ENCODE measurements at regions not wholly inside any gene's neighbourhood (a gene's known extent, or its start where the extent isn't known, plus 50 kb on each side); places are given as distances from the start of the nearest gene placed in this dataset.
"Not testable (repeated sequence)": the region's sequence is repeated elsewhere in the genome, so short reads cannot be mapped to it uniquely, and the experiment has no call there.

DNA sequence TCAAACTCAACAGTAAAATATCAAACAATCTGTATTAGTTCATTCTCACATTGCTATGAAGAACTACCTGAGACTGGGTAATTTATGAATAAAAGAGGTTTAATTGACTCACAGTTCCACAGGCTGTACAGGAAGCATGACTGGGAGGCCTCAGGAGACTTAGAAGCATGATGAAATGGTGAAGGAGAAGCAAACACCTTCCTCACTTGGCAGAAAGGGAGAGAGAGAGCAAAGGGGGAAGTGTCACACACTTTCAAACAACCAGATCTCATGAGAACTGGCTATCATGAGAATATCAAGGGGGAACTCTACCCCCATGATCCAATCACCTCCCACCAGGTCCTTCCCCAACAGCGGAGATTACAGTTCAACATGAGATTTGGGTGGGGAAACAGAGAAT, 198.5 kb upstream of the CRIM1 start:
- DNase-seq, result not testable (repeated sequence)

DNA sequence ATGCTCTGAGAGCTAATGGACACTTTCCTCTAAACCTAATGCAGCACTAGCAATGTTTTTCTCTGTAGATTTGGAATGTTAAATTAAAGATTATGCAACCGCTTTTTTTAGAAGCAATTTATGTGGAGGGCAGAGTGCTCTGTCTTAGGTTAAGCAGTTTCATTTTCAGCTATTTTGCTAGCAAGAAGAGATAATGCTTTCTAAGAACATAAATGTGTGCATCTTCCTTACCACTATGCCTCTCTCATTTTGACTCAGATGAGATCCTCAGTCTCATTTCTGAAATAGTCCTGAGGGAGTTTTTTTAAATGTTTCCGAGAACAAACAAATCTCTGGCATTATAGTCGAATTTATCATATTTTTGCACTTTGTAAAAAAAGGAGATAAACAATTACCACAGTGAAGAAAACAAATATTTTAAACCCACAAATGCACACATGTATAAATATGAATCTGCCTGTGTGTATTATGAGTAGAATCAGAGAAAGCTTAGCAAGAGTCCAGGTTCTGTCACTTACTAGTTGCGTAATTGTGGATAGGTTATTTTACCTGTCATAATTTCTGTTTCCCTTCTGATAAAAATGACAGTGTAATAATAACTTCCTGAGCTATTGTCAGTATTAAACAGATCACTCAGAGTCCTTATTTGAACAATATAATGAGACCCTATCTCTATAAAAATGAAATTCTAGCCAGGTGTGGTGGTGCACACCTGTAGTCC, 207.7 kb upstream of the CRIM1 start:
- DNase-seq, result no peak

DNA sequence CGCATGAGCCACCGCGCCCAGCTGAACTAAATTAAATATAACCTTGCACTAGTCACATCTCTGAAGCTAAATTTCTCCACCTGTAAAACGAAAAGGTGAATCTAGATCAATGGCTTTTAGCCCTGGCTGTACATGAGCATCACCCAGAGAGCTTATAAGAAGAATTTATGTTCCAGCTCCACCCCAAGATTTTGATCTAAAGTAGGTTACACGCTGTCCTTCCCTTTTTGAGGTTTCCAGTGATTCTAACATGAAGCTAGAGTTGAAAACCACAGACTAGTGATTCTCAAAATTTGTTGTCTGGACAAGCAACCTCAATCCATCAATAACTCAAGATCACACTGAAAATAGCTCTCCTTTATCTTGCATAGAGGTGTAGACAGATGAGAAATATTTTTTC, 208.8 kb upstream of the CRIM1 start:
- DNase-seq, result no peak

DNA sequence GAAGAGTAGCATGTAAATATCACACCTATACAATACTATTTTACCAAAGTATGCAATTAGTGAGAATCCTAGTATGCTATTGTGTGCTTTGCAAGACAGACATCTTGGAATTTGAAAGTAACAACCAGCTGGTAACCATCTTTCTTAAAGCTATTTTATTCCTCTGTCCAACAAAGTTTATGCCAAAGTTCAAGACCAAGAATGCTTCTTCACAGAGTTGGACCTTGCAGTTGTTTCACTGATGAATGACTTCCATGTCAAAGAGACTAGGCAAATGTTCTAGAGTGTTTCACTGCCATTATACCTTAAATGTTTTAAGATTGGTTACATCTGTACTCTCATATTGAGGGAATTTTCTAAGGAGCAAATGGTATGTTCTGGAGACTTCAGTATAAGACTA, 215.2 kb upstream of the CRIM1 start:
- no peak for DNase-seq

DNA sequence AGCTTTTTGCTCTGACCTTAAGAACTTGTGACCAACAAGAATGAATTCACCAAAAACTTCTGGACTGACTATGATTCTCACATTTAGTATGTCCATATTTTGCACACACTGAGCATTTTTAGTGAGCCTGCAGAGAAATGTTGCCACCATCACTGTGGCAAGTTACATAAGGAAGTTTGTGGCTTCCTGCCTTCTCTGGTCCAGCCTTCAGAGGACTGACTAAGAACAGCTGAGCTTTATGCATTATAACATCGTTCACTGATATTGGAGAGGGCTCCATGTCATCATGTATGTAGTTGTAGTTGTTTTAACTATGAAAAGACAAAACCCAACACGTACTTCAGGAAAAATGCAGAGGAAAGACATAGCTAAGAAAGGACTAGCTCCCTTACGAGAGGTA, 218.0 kb upstream of the CRIM1 start:
- peak; percentile 3 for DNase-seq

DNA sequence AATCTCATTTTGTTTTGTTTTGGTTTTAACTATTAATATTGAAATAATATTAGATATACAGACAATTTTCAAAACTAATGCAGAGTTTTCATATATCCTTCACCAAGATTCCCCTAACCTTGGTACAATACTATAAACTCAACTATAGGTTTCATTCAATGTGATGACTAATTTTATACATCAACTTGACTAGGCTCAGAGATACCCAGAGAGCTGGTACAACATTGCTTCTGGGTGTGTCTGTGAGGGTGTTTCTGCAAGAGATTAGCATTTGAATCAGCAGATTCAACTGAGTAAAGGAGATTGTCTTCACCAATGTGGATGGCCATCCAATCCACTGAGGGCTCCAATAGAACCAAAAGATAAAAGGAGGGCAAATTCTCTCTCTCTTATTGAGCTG, 221.3 kb upstream of the CRIM1 start:
- DNase-seq, result no peak

DNA sequence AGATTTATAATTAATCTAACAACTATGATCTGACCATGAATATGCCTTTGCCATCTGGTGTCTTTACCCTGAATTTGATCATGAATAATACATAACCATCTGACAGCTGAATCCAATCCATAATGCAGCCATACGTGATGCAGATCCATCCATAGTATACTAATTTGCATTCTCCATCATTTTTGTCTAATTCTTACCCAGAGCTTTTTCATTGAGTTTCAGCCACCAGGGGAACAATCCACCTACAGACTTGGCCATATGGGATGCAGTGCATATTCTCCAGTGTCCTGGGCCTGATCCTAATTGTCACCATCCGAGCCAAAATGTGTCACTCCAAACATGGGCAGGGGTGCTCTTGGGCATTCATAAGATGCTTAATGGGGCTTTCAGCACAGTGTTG, 227.2 kb upstream of the CRIM1 start:
- DNase-seq, result no peak

DNA sequence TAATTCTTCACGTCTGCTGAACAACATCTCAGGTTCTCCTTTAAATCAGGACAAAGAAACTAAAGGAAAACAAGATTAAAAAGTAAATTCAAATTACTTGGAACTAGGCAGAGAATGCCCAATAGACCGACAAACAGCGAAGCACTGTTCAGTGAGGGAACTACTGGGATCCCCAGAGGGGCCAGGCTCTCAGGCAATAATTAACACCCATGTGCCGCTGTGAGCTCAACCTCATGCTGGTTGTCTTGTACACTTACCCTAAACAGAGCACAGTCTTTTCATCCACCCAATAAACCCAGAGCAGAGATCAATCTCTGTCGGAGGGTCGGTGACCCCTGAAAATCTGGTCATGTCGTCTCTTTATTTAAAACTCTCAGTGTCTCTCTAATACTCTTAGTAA, 229.9 kb upstream of the CRIM1 start:
- DNase-seq, result no peak

DNA sequence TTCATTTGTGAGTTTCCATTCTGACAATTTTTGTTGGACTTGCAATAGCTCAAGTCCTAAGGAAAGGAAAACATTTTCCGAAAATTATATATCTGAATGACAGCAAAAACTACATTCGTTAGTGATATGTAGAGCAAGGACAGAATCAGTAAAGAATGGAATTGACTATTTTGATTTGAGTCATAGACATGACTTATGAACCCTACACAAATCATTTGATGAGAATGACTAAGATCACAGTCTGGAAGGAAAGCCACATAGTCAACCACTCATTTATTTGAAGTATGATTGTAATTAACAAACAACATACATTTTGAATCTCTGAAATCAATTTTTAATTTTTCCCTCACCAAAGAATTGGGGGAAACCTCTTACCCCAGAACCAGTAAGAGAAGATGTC, 231.6 kb upstream of the CRIM1 start:
- DNase-seq, result no peak

DNA sequence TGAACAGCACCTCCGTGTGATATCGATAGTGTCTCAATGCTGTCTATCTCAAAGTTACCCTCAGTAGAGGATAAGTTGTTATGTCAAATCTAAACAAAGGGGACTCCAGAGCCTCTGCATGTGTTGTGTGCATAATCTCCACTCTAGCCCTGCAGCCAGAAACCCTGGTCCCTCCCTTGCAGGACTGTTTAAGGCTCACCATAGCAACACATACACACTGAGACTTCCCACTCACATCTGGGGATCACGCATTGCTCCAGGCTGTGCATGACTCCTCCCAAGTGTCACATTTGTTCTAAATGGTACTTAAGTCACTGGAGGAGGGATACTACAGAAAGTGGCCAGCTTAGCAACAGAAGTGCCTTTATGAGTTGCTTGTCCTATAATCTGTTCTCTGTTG, 258.6 kb upstream of the CRIM1 start:
- no peak for DNase-seq

DNA sequence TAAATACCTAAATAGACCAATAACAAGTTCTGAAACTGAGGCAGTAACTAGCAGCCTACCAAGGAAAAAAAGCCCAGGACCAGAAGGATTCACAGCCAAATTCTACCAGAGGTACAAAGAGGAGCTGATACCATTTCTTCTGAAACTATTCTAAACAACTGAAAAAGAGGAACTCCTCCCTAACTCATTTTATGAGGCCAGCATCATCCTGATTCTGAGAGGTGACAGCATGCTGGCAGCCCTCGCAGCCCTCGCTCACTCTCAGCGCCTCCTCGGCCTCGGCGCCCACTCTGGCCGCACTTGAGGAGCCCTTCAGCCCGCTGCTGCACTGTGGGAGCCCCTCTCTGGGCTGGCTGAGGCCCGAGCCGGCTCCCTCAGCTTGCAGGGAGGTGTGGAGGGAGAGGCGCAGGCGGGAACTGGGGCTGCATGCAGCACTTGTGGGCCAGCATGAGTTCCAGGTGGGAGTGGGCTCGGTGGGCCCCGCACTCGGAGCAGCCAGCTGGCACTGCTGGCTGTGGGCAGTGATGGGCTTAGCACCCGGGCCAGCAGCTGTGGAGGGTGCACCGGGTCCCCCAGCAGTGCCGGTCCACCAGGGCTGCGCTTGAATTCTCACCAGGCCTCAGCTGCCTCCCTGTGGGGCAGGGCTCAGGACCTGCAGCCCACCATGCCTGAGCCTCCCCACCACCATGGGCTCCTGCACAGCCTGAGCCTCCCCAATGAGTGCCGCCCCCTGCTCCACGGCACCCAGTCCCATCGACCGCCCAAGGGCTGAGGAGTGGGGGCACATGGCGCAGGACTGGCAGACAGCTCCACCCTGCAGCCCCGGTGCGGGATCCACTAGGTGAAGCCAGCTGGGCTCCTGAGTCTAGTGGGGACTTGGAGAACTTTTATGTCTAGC, 263.5 kb upstream of the CRIM1 start:
- DNase-seq, result not testable (repeated sequence)

DNA sequence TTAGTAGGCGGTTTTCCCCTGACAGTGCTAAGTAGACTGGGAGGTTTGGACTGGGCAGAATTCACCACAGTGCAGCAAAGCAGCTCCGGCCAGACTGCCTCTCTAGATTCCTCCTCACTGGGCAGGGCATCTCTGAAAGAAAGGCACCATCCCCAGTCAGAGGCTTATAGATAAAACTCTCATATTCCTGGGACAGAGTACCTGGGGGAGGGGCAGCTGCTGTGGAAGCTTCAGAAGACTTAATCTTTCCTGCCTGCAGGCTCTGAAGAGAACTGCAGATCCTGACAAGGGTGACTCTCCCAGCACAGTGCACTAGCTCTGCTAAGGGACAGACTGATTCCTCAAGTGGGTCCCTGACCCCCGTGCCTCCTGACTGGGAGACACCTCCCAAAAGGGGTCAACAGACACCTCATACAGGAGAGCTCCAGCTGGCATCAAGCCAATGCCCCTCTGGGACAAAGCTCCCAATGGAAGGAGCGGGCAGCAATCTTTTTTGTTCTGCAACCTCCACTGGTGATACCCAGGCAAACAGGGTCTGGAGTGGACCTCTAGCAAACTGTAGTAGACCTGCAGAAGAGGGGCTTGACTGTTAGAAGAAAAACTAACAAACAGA, 266.8 kb upstream of the CRIM1 start:
- no peak for DNase-seq

DNA sequence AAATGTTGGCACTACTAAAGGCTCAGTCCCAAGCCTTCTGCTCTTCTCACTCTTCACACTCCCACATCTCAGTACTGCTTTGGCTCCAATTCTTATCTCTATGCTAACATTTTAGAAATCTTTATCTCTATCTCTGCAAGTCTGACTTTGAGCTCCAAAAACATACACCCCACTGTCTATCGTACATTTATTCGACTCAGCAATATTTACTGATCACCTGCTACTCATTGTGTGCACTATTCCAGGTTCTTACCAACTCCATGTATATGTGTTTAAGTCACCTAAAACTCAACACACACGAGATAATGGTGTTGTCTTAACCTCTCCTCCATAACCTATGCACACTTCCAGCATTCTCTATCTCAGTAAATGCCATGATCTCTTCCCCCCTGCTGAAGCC, 268.2 kb upstream of the CRIM1 start:
- no peak for DNase-seq

DNA sequence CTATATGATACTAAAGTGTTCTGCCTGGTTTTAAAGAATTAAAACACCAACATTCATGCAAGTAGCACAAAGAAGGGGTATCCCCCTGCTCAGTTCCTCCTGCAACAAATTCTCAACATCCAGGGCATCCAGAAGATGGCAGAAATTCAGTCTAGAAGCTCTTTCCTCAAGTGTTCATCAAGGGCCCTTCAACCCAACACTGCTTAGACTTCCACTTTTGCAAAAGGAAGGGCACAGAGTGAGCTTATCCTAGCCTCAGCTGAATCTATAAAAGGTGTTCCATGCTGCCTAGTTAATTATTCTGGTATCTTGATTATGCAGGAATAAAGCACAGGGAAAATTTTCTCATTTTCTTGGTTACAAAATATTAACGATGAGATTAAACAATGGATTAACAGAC, 275.8 kb upstream of the CRIM1 start:
- DNase-seq, result no peak

DNA sequence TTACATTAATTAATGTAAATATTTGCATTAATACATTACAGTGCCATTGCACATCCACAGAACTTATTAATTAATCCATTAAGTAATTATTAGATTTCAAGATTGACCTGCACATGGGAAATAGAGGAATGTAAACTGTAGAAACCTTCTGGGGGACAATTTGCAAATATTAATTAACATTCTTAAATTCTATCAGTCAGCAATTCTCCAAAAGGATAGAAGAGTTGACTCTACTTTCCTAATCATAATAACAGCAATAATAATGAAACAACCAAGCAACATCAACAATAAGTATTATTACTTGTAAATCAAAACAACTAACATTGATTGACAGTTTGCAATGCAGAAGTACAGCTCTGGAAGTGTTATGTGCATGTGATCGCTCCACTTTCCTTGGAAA, 281.6 kb upstream of the CRIM1 start:
- no peak for DNase-seq

DNA sequence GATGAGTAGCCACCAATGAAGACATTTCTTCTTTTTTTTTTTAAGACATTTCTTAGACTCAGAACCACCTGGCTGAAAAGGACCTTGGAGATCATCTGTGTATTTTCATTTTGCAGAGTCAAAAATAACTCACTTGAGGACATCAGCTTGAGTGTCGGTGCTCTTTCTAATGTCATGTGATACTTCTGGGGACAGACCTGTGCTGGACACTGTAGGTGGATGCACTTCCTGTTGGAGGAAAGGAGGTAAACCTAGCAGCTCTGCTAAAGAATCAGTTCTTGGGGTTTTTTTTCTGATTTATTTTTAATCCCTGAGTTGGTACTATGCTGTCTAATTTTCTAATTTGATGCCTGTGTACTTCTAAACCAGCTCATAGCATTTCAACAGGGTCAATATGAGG, 283.9 kb upstream of the CRIM1 start:
- DNase-seq, result no peak

DNA sequence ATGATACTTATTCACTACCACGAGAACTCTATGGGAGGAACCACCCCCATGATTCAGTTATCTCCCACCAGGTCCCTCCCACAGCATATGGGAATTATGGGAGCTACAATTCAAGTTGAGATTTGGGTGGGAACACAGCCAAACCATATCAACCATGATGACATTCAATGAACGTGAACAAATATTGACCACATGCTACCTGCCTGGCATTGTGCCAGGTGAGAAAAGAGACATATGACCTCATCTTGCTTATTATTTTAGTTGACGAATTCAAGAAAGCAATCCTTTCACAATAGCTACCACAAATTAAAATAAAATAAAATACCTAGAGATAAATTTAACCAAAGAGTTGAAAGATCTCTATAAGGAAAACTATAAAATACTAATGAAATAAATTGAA, 286.5 kb upstream of the CRIM1 start:
- DNase-seq, result no peak

DNA sequence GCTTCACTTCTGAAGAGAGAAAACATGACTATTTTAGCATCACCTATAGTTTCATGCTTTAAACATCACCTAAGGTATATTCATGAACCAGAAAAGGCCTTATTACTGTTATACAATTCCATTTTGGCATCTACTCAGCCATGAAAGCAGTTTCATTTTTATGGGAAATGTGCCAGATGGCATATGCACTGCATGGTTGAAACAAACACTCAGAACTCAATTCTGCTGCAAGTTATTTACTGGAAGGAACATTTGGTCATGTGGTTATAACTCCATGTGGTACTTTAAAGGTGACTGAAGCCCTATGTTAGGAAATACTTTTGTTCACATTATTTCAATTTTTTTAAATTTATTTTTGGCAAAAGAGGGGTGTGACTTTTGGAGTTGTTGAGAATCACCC, 287.5 kb upstream of the CRIM1 start:
- no peak for DNase-seq

DNA sequence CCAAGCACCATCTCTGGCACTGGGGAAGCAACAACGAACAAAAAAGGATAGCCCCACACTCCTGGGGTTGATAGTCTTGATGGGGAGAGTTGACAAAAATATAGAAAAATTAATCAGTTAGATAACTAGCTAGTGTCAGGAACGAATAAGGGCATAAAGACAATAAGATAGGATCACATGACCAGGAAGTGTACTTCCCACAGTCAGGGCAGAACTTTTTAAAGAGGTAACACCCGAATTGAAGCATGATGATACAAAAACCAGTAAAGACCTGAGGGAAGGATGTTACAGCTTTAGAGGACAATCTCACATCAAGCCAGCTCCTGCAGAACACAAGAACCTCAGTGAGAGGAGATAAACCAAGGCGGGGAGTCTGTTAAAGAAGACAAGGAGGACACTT, 295.4 kb upstream of the CRIM1 start:
- no peak for DNase-seq

DNA sequence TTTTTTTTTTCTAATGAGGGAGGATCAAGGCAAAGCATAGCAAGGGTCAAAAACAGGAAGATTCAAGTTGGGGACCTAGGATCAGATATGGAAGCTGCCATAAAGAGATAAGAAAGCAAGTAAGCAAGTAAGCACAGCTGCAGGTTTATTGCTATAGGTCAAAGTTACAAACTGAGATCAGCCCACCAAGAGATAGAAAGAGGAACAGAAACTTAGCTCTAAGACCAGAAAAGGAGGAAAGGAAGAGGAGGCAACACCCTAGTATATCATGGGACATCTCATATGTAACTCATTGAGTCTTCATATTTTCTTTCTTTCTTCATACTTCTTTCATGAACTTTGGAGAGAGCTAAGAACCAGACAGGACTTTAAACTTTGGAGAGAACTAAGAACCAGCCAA, 295.9 kb upstream of the CRIM1 start:
- DNase-seq, result no peak

DNA sequence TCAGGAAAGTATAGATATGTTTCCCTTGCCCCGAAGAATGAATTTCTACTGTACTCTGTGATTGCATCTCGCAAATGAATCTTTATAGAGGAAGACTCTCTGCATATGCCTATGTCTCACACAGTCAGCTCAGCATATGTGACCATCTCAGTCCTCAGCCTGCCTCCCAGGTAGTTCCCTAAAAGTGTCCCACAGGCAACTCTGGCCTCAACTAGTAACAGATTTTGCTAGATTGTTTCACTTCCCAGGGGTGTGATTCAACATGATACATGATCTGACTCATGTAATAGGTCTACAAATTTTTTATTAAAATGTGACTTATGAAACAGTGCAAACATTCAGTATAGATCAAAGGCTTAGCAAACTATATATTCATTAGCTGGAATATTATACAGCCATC, 296.6 kb upstream of the CRIM1 start:
- no peak for DNase-seq

DNA sequence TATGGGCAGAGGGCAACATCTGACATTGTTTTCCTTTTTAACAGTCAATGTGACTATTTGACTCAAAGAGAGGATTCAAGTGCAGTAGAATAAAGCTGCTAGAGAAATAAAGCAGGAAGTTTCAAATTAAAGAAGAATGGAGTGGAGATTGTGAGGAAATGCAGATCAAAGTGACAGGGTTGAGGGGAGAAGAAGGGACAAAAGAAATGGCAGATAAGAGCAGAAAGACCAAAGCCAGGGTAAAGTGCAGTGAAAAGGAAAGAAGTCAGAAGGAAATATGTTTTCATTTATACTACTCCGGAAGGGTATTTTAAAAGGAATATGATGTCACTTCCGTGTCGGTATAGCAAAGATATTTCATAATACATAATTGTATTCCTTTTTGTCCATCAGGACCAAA, 297.5 kb upstream of the CRIM1 start:
- no peak for DNase-seq

DNA sequence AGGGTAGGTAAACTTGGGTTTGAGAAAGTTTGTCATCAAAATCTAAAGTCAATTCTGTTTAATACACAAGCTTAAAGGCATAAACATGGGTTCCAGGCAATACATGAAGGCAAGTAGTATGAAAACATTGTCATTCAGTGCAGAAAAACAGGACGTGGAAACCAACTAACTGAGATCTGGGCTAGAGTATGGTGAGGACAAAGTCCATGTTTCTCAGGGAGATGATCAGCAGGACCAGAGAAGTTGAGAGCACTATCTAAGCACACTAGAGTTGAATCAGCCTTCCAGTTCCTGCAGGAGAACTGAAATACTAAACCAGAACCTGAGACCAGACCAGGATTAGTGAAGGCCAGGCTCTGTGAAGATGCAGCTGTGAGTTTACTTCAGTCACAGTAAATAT, 302.8 kb upstream of the CRIM1 start:
- DNase-seq, result no peak

DNA sequence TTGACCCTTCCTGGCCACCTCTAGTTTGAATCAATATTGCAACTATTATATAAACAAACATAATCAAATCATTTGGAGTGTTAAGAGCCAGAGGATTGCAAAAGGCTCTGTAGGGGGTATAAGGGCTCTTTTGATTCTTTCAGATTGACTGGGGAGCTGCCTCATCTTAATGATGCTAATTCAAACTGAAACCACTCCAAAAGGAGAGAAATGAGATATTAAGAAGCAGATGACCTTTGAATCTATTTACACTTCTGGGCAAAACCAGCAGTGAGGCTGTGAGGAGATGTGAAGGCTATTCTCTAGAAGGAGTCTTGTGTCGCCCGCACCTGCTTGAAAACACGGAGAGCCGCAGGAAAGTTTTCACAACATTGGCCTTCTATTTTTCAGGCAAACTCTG, 311.2 kb upstream of the CRIM1 start:
- DNase-seq, result no peak

Data from CD4-positive, alpha-beta T cell treated with Interleukin-10 for 1 hour (primary cell).